OCI-LY3 (cell line): ENCODE measurements at regions not wholly inside any gene's neighbourhood (a gene's known extent, or its start where the extent isn't known, plus 50 kb on each side); places are given as distances from the start of the nearest gene placed in this dataset.

ENCODE experiments used
- EZH2phosphoT487 ChIP-seq: fragments of 200-600 bp; shearing (Covaris generic); IDR thresholded peaks from 2 replicates; pipeline ENCODE4 v1.6.1; 2018; ENCODE audit warnings: antibody characterized with exemption, mixed run types, low read depth
- TF ChIP-seq, protein P1 (sequence below): fragments of 200-600, 300-600 bp; sonication (generic); IDR thresholded peaks from 2 replicates; pipeline ENCODE4 v1.5.1; 2014; ENCODE audit warnings: antibody characterized with exemption, low read length, low read depth

DNA sequence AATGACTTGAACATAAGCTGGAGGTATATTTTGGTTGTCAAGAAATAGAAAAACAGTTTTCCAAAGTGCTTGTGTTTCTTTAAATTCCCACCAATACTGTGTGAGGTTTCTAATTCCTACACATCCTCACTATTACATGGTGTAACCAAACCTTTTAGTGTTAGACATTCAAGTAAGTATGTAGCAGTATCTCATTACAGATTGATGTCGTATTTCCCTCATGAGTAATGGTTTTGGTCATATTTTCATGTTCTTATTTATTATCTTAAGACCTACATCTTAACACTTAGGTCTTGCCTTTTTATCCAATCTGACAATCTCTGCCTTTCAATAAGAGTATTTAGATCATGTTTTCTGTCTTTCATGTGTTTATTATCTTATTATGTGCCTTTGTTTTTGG is 253.7 kb upstream of the ANXA10 start:
- TF ChIP-seq EZH2phosphoT487: no peak
- TF ChIP-seq, protein P1, sequence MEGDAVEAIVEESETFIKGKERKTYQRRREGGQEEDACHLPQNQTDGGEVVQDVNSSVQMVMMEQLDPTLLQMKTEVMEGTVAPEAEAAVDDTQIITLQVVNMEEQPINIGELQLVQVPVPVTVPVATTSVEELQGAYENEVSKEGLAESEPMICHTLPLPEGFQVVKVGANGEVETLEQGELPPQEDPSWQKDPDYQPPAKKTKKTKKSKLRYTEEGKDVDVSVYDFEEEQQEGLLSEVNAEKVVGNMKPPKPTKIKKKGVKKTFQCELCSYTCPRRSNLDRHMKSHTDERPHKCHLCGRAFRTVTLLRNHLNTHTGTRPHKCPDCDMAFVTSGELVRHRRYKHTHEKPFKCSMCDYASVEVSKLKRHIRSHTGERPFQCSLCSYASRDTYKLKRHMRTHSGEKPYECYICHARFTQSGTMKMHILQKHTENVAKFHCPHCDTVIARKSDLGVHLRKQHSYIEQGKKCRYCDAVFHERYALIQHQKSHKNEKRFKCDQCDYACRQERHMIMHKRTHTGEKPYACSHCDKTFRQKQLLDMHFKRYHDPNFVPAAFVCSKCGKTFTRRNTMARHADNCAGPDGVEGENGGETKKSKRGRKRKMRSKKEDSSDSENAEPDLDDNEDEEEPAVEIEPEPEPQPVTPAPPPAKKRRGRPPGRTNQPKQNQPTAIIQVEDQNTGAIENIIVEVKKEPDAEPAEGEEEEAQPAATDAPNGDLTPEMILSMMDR: no peak
